KMS-11 (cell line): ENCODE measurements at regions not wholly inside any gene's neighbourhood (a gene's known extent, or its start where the extent isn't known, plus 50 kb on each side); places are given as distances from the start of the nearest gene placed in this dataset.

ENCODE experiments used
- H2AFZ ChIP-seq: fragments of 200-600 bp; sonication (generic); 2 replicates; pipeline ENCODE4 v1.6.1; 2016; ENCODE audit warnings: antibody characterized with exemption, mixed run types, low read depth
- H3K27ac ChIP-seq: fragments of 200-600 bp; sonication (generic); 2 replicates; pipeline ENCODE4 v1.6.1; 2016; ENCODE audit warnings: mild to moderate bottlenecking, mixed run types
- H3K27me3 ChIP-seq: fragments of 200-600 bp; sonication (generic); 2 replicates; pipeline ENCODE4 v1.6.1; 2017; ENCODE audit warnings: mild to moderate bottlenecking, low read depth, mixed run types, moderate library complexity; ENCODE audit not compliant: insufficient read depth
- H3K36me3 ChIP-seq: fragments of 200-600 bp; sonication (generic); 2 replicates; pipeline ENCODE4 v1.6.1; 2017; ENCODE audit warnings: mild to moderate bottlenecking, mixed run types; ENCODE audit not compliant: insufficient read depth
- H3K4me1 ChIP-seq: fragments of 200-600 bp; sonication (generic); 2 replicates; pipeline ENCODE4 v1.6.1; 2016; ENCODE audit warnings: mild to moderate bottlenecking, low read depth, mixed run types; ENCODE audit not compliant: poor library complexity, severe bottlenecking
- H3K4me2 ChIP-seq: fragments of 200-600 bp; sonication (generic); 2 replicates; pipeline ENCODE4 v1.7.0; 2016; ENCODE audit warnings: mild to moderate bottlenecking, mixed run types
- H3K4me3 ChIP-seq: fragments of 200-600 bp; sonication (generic); IDR thresholded peaks from 2 replicates; pipeline ENCODE4 v1.6.1; 2017; ENCODE audit warnings: low read depth, low read length, mixed read lengths; ENCODE audit not compliant: insufficient read depth
- H3K79me2 ChIP-seq: fragments of 200-600 bp; sonication (generic); 2 replicates; pipeline ENCODE4 v1.6.1; 2016; ENCODE audit warnings: low read depth, mixed run types; ENCODE audit not compliant: insufficient read depth
- H3K9ac ChIP-seq: fragments of 200-600 bp; sonication (generic); 2 replicates; pipeline ENCODE4 v1.6.1; 2016; ENCODE audit warnings: mild to moderate bottlenecking, mixed run types
- H4K20me1 ChIP-seq: fragments of 200-600 bp; sonication (generic); 2 replicates; pipeline ENCODE4 v1.6.1; 2016; ENCODE audit warnings: mild to moderate bottlenecking, mixed run types; ENCODE audit not compliant: insufficient read depth
- TF ChIP-seq, protein P1 (sequence below): fragments of 200-600 bp; sonication (generic); conservative IDR thresholded peaks from 2 replicates; pipeline ENCODE4 v1.6.1; 2017; ENCODE audit warnings: low read depth, mild to moderate bottlenecking, antibody characterized with exemption, low read length, moderate library complexity, mixed read lengths

DNA sequence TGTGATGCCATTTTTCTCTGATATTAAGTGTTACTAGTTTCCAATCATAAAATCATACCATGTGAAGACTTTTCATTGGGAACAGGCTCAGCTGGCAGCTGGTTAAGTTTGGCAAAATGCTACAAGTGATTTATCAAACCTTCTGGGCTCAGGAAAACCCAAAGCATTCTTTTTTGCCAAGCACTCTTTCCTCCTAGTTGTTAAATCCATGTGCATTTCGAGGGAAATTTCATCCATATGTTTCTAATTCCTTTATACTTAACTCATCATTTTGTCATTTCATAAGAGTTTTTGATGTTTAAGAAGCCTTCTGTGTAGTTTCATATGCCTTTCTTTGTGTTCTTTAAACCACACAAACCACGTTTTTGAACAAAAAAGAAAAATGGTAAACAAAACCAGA, 217.6 kb upstream of the PDE10A start:
- H3K4me2 ChIP-seq = 0 out of 2 replicates have a peak overlapping the region, but pooled peaks have one; percentile 36
- H3K27ac ChIP-seq = no peak overlapping the region
- H3K27me3 ChIP-seq = no peaks in the 10 kb centered on the region
- peaks cover 6% of the 10 kb centered on the region for H3K4me1 ChIP-seq
- H4K20me1 ChIP-seq = no peaks in the 10 kb centered on the region
- no peak overlapping the region for H2AFZ ChIP-seq
- TF ChIP-seq, protein P1, sequence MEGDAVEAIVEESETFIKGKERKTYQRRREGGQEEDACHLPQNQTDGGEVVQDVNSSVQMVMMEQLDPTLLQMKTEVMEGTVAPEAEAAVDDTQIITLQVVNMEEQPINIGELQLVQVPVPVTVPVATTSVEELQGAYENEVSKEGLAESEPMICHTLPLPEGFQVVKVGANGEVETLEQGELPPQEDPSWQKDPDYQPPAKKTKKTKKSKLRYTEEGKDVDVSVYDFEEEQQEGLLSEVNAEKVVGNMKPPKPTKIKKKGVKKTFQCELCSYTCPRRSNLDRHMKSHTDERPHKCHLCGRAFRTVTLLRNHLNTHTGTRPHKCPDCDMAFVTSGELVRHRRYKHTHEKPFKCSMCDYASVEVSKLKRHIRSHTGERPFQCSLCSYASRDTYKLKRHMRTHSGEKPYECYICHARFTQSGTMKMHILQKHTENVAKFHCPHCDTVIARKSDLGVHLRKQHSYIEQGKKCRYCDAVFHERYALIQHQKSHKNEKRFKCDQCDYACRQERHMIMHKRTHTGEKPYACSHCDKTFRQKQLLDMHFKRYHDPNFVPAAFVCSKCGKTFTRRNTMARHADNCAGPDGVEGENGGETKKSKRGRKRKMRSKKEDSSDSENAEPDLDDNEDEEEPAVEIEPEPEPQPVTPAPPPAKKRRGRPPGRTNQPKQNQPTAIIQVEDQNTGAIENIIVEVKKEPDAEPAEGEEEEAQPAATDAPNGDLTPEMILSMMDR = no peak
- no peaks in the 10 kb centered on the region for H3K79me2 ChIP-seq
- H3K4me3 ChIP-seq = no peak overlapping the region
- H3K9ac ChIP-seq = no peak overlapping the region
- H3K36me3 ChIP-seq = no peaks in the 10 kb centered on the region

DNA sequence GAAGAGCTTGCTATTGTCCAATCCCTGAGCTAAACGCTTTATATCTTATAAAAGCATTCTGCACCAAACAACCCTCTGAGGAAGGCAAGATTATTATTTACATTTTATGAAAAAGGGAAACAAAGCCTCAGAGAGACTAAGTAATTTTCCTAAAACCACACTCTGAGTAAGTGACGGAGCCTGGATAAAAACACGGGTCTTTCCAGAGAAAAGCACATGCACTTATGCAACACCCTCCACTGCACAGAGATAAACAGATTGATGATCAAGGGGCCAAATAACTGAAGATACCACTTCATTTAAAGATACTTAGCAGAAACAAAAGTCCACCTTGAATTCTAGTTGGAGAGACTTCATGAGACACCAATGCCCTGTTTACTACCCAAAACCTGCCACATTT, 214.7 kb upstream of the PDE10A start:
- Histone ChIP-seq H3K4me2 (no peak overlapping the region), H4K20me1 (no peaks in the 10 kb centered on the region), H3K4me3 (no peak overlapping the region), H3K9ac (no peak overlapping the region), H3K36me3 (no peaks in the 10 kb centered on the region), H2AFZ (no peak overlapping the region), H3K27ac (no peak overlapping the region), H3K27me3 (no peaks in the 10 kb centered on the region), H3K79me2 (no peaks in the 10 kb centered on the region), H3K4me1 (peaks cover 6% of the 10 kb centered on the region)
- TF ChIP-seq, protein P1 = no peak

DNA sequence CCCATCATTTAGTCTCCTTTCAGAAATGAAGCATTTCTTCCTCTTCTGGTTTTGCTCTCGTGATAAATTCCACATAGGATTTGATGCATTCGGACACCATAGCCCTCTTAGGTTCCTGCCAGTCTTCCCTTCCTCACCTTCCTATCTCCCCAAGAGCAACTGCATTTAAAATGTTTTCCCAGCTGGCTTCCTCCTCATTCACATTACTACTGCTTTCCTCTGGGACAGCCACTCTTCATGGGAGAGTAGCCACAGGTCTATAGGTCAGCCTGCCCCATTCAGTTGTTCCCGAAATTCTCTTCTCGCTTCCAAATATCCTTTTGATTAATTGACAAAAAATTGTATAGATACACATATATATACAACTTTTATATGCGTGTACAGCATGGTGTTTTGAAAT, 214.2 kb upstream of the PDE10A start:
- no peaks in the 10 kb centered on the region for H3K36me3 ChIP-seq
- H3K4me1 ChIP-seq = peaks cover 6% of the 10 kb centered on the region
- no peak overlapping the region for H3K4me2 ChIP-seq
- no peak overlapping the region for H3K27ac ChIP-seq
- H3K9ac ChIP-seq = no peak overlapping the region
- H2AFZ ChIP-seq = no peak overlapping the region
- no peaks in the 10 kb centered on the region for H3K79me2 ChIP-seq
- H3K4me3 ChIP-seq = no peak overlapping the region
- no peaks in the 10 kb centered on the region for H3K27me3 ChIP-seq
- TF ChIP-seq, protein P1 = no peak
- no peaks in the 10 kb centered on the region for H4K20me1 ChIP-seq

DNA sequence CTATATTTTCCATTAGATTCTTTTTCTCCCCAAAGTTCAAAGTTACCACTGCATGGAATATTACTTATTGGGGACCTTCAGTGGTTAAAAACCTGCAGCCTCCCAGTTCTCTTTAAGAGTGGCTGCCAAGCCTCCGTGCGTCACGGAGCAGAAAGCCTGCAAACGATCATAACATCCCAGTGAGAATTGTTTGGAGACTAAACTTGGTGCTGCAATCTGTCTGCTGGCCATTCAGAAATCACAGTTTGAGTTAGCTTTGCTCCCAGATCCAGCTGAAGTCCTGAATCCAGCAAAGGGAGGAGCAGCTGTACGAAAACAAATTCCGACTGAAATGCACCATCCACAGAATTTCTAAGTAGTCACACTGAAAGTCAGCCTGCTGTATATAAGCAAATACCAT, 213.5 kb upstream of the PDE10A start:
- H3K4me1 ChIP-seq = peaks cover 6% of the 10 kb centered on the region

More for the DNA sequence above, 213.5 kb upstream of the PDE10A start:
- Histone ChIP-seq H3K4me3 (no peak overlapping the region), H2AFZ (no peak overlapping the region), H3K27ac (no peak overlapping the region), H4K20me1 (no peaks in the 10 kb centered on the region), H3K36me3 (no peaks in the 10 kb centered on the region), H3K4me2 (no peak overlapping the region), H3K9ac (no peak overlapping the region), H3K79me2 (no peaks in the 10 kb centered on the region), H3K27me3 (no peaks in the 10 kb centered on the region)
- TF ChIP-seq, protein P1 = no peak
